Erythroblast (primary cell): ENCODE measurements at regions not wholly inside any gene's neighbourhood (a gene's known extent, or its start where the extent isn't known, plus 50 kb on each side); places are given as distances from the start of the nearest gene placed in this dataset.
"Not testable (repeated sequence)": the region's sequence is repeated elsewhere in the genome, so short reads cannot be mapped to it uniquely, and the experiment has no call there.

Experiments
- GATA1 ChIP-seq: IDR thresholded peaks from 2 replicates; pipeline ENCODE4 v1.6.1; 2011; ENCODE audit warnings: low read depth, mild to moderate bottlenecking, control low read depth, low read length, moderate library complexity
- POLR2A ChIP-seq: IDR thresholded peaks from 2 replicates; pipeline ENCODE4 v1.6.1; 2011; ENCODE audit warnings: mild to moderate bottlenecking, low read length

- not testable (repeated sequence) for TF ChIP-seq POLR2A, GATA1
Observed at GRCh38 chr9:62931484-62931883, 1741.6 kb downstream of the SPATA31A7 start.
